ENCODE measurements at regions not wholly inside any gene's neighbourhood (a gene's known extent, or its start where the extent isn't known, plus 50 kb on each side); places are given as distances from the start of the nearest gene placed in this dataset.

- TF ChIP-seq REST (IDR thresholded peaks at IDR 0.05; ENCODE audit: insufficient replicate concordance, low read depth), result no peak
- TF ChIP-seq GABPA (IDR thresholded peaks at IDR 0.05; ENCODE audit: low read depth), result no peak
- no peak for TF ChIP-seq POLR2AphosphoS5 (IDR thresholded peaks at IDR 0.05; ENCODE audit: low read depth)
- TF ChIP-seq, protein P1, sequence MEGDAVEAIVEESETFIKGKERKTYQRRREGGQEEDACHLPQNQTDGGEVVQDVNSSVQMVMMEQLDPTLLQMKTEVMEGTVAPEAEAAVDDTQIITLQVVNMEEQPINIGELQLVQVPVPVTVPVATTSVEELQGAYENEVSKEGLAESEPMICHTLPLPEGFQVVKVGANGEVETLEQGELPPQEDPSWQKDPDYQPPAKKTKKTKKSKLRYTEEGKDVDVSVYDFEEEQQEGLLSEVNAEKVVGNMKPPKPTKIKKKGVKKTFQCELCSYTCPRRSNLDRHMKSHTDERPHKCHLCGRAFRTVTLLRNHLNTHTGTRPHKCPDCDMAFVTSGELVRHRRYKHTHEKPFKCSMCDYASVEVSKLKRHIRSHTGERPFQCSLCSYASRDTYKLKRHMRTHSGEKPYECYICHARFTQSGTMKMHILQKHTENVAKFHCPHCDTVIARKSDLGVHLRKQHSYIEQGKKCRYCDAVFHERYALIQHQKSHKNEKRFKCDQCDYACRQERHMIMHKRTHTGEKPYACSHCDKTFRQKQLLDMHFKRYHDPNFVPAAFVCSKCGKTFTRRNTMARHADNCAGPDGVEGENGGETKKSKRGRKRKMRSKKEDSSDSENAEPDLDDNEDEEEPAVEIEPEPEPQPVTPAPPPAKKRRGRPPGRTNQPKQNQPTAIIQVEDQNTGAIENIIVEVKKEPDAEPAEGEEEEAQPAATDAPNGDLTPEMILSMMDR (IDR thresholded peaks at IDR 0.05; ENCODE audit: insufficient read depth, low read length), result no peak
- no peak for TF ChIP-seq SPI1 (IDR thresholded peaks at IDR 0.05; ENCODE audit: borderline replicate concordance, low read depth)
- Histone ChIP-seq H3K27ac (replicated peaks) (peak overlapping the region; percentile 77), H3K4me3 (replicated peaks; ENCODE audit: insufficient read depth, low read length) (no peak overlapping the region), H3K27me3 (ENCODE audit: insufficient read depth, poor library complexity, severe bottlenecking) (no peaks in the 10 kb centered on the region)
- no peak for DNase-seq (ENCODE audit: low read depth in 1 of 2, low spot score in 1 of 2)
These were observed 169.6 kb upstream of the HAAO start for GRCh38 chr2:42961961-42962360.

DNA sequence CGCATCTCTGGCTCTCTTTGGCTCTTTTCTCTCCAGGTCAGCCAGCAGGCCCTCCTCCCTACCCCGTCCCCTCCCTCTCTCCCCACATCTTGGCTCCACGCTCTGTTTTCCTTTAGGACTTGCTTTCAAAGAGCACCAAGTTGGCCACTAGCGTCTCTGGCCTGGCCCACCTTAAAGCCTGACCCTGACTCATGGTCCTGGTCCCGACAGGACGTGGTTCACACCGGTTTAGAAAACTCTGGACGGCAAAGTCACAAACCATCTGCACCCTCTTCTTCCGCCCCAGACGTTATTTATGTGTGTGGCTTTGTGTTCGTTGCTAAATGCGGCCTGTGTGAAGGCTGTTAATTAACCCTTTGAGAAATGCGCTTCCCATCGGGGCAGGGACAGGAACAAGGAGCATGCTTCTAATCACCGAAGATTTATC is 169.0 kb upstream of the HAAO start:
- Histone ChIP-seq H3K27me3 (ENCODE audit: insufficient read depth, poor library complexity, severe bottlenecking) (no peaks in the 10 kb centered on the region), H3K27ac (replicated peaks) (peak overlapping the region; percentile 77), H3K4me3 (replicated peaks; ENCODE audit: insufficient read depth, low read length) (no peak overlapping the region)
- DNase-seq (ENCODE audit: low read depth in 1 of 2, low spot score in 1 of 2), result peak; percentile 79 to 82
- TF ChIP-seq POLR2AphosphoS5 (IDR thresholded peaks at IDR 0.05; ENCODE audit: low read depth), result peak; percentile 79
- peak; percentile 34; the same call in 1 of the 2 replicates for TF ChIP-seq SPI1 (IDR thresholded peaks at IDR 0.05; ENCODE audit: borderline replicate concordance, low read depth)
- TF ChIP-seq, protein P1 (IDR thresholded peaks at IDR 0.05; ENCODE audit: insufficient read depth, low read length), result no peak

DNA sequence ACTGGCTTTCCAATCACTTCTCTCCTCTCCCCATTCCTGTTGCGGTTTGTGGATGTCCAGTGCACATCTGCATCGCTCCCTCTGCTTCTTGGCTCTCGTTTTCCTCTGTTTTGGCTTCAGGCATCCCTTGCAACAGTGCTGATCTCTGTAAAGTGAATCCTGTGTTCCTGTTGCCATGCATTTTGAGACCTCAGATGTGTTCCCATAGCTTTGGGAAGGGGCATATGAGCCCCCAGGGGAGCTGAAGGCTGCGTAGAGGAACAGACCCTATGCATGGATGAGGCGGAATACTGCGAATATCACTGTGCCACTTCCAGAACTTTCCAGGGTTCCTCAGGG is 168.4 kb upstream of the HAAO start:
- H3K27me3 ChIP-seq (ENCODE audit: insufficient read depth, poor library complexity, severe bottlenecking), result no peaks in the 10 kb centered on the region
- no peak for TF ChIP-seq SPI1 (IDR thresholded peaks at IDR 0.05; ENCODE audit: borderline replicate concordance, low read depth)
- TF ChIP-seq POLR2AphosphoS5 (IDR thresholded peaks at IDR 0.05; ENCODE audit: low read depth), result no peak
- no peak for TF ChIP-seq GABPA (IDR thresholded peaks at IDR 0.05; ENCODE audit: low read depth)
- no peak for TF ChIP-seq REST (IDR thresholded peaks at IDR 0.05; ENCODE audit: insufficient replicate concordance, low read depth)
- TF ChIP-seq, protein P1 (IDR thresholded peaks at IDR 0.05; ENCODE audit: insufficient read depth, low read length), result no peak
- peak overlapping the region; percentile 77 for H3K27ac ChIP-seq (replicated peaks)
- no peak for DNase-seq (ENCODE audit: low read depth in 1 of 2, low spot score in 1 of 2)
- no peak overlapping the region for H3K4me3 ChIP-seq (replicated peaks; ENCODE audit: insufficient read depth, low read length)
